ENCODE measurements at regions not wholly inside any gene's neighbourhood (a gene's known extent, or its start where the extent isn't known, plus 50 kb on each side); places are given as distances from the start of the nearest gene placed in this dataset.

DNA sequence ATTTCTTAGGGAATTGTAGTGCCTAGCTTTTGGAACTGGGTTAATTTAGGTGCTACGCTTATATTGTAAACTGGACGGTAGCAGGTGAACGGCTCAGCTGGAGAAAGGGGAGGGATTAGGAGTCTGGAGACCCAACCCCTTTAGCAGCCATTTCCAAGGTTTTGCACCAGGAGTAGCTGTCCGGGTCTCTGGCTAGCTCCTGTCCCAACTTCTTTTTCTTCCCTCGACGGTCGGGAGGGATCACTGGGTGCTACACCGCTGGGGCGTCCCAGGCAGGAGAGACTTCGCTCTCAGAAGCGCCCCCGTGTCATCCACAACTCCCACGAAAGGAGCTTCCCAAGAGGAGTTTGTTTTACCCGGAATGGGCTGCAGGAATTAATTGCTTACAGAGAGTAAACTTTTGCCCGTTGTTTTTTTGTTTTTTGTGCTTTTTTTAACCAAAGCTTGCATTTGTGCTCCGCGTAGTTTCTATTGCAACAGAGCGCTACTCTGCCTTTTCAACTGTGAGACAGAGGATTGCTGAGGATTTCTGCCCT lies 1640.9 kb upstream of the C9orf72 start:
- TF ChIP-seq JUN (IDR thresholded peaks at IDR 0.05; ENCODE audit: low read depth, low read length) (no peak), POLR2AphosphoS5 (IDR thresholded peaks at IDR 0.05; ENCODE audit: low read depth, low read length) (no peak), EP300 (IDR thresholded peaks at IDR 0.05; ENCODE audit: borderline replicate concordance in 1 of 2, low read depth in 2 of 2, low read length in 2 of 2) (no peak), EZH2 (IDR thresholded peaks at IDR 0.05; ENCODE audit: low read depth, low read length, severe bottlenecking) (no peak), POLR2A (IDR thresholded peaks at IDR 0.05; ENCODE audit: control extremely low read depth in 1 of 2, low read depth in 2 of 2, low read length in 2 of 2) (no peak; a peak in 1 of 3 replicates), CREB1 (IDR thresholded peaks at IDR 0.05) (no peak)
- TF ChIP-seq, protein P1, sequence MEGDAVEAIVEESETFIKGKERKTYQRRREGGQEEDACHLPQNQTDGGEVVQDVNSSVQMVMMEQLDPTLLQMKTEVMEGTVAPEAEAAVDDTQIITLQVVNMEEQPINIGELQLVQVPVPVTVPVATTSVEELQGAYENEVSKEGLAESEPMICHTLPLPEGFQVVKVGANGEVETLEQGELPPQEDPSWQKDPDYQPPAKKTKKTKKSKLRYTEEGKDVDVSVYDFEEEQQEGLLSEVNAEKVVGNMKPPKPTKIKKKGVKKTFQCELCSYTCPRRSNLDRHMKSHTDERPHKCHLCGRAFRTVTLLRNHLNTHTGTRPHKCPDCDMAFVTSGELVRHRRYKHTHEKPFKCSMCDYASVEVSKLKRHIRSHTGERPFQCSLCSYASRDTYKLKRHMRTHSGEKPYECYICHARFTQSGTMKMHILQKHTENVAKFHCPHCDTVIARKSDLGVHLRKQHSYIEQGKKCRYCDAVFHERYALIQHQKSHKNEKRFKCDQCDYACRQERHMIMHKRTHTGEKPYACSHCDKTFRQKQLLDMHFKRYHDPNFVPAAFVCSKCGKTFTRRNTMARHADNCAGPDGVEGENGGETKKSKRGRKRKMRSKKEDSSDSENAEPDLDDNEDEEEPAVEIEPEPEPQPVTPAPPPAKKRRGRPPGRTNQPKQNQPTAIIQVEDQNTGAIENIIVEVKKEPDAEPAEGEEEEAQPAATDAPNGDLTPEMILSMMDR (IDR thresholded peaks at IDR 0.05; ENCODE audit: control extremely low read depth in 1 of 3, insufficient read depth in 1 of 3, low read depth in 1 of 3, low read length in 3 of 3): no peak
